22Rv1 (cell line): ENCODE measurements at regions not wholly inside any gene's neighbourhood (a gene's known extent, or its start where the extent isn't known, plus 50 kb on each side); places are given as distances from the start of the nearest gene placed in this dataset.

Source experiments
- H3K27ac ChIP-seq: fragments of 450-650 bp; 2 replicates; pipeline ENCODE4 v1.5.1; 2017
- CTCF ChIP-seq: fragments of 450-650 bp; IDR thresholded peaks from 2 replicates; pipeline ENCODE4 v1.5.1; 2017; ENCODE audit warnings: mild to moderate bottlenecking
- ZFX ChIP-seq: fragments of 450-650 bp; IDR thresholded peaks from 2 replicates; pipeline ENCODE4 v1.6.1; 2017; ENCODE audit warnings: antibody characterized with exemption, borderline replicate concordance

GRCh38 chr16:79451196-79451816, 149.2 kb downstream of the MAF start:
- TF ChIP-seq ZFX: no peak
- no peak for TF ChIP-seq CTCF
- H3K27ac ChIP-seq: no peak overlapping the region

- no peak overlapping the region for H3K27ac ChIP-seq
- TF ChIP-seq ZFX: no peak
Observed at GRCh38 chr16:79449900-79450299, 150.6 kb downstream of the MAF start.

GRCh38 chr16:79449067-79449769, 151.3 kb downstream of the MAF start:
- TF ChIP-seq CTCF (no peak), ZFX (no peak)
- H3K27ac ChIP-seq: no peak overlapping the region

- H3K27ac ChIP-seq: no peak overlapping the region
- TF ChIP-seq CTCF (no peak), ZFX (no peak)
Observed at GRCh38 chr16:79444572-79444971, 156.0 kb downstream of the MAF start.

- no peak overlapping the region for H3K27ac ChIP-seq
- TF ChIP-seq ZFX (no peak), CTCF (no peak)
Observed at GRCh38 chr16:79439901-79440300, 160.6 kb downstream of the MAF start.

GRCh38 chr16:79437764-79438751, 162.5 kb downstream of the MAF start:
- TF ChIP-seq CTCF: no peak
- no peak overlapping the region for H3K27ac ChIP-seq

GRCh38 chr16:79436885-79437284, 163.7 kb downstream of the MAF start:
- no peak overlapping the region for H3K27ac ChIP-seq
- no peak for TF ChIP-seq ZFX
- TF ChIP-seq CTCF: no peak
